ENCODE measurements at regions not wholly inside any gene's neighbourhood (a gene's known extent, or its start where the extent isn't known, plus 50 kb on each side); places are given as distances from the start of the nearest gene placed in this dataset.
"Not testable (repeated sequence)": the region's sequence is repeated elsewhere in the genome, so short reads cannot be mapped to it uniquely, and the experiment has no call there.

GRCh38 chr12:47610686-47611252 lies 95.1 kb downstream of the RPAP3 start:
- DNase-seq (ENCODE audit: low read depth in 4 of 4, low spot score in 2 of 4): no peak

GRCh38 chr12:47609806-47610205 lies 96.0 kb downstream of the RPAP3 start:
- DNase-seq (ENCODE audit: low read depth in 4 of 4, low spot score in 2 of 4): no peak

- DNase-seq (ENCODE audit: low read depth in 4 of 4, low spot score in 2 of 4): not testable (repeated sequence)
Measured at GRCh38 chr12:47608671-47609070, 97.2 kb downstream of the RPAP3 start.

GRCh38 chr12:47604221-47604873 lies 101.5 kb downstream of the RPAP3 start:
- DNase-seq (ENCODE audit: low read depth in 4 of 4, low spot score in 2 of 4): no peak

GRCh38 chr12:47602949-47603558 lies 102.8 kb downstream of the RPAP3 start:
- DNase-seq (ENCODE audit: low read depth in 4 of 4, low spot score in 2 of 4): no peak

- DNase-seq (ENCODE audit: low read depth in 4 of 4, low spot score in 2 of 4): peak in 1 of 4 donors; percentile 19
Measured at GRCh38 chr12:47602325-47602724, 103.5 kb downstream of the RPAP3 start.

GRCh38 chr12:47601071-47601470 lies 104.8 kb downstream of the RPAP3 start:
- DNase-seq (ENCODE audit: low read depth in 4 of 4, low spot score in 2 of 4): no peak

DNA sequence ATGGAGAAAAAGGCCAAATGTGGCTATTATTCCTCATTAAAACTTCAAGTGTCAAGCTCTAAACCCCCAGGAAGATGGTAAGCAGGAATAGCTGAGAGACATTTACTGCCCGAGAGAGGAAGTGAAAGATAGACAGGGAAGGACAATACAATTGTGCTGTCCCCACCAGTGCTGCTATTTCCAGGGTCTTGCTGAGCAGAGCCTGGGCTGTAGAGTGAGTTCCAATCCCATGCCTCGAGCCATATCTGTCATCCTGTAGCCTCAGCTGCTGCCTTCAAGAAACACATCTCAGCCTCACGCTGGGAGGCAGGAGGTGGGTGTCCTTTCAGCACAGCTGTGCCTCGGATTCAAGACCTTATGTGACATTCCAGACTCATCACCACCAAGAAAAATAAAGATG lies 114.0 kb downstream of the RPAP3 start:
- DNase-seq (ENCODE audit: low read depth in 4 of 4, low spot score in 2 of 4): no peak

GRCh38 chr12:47591361-47591791 lies 114.5 kb downstream of the RPAP3 start:
- DNase-seq (ENCODE audit: low read depth in 4 of 4, low spot score in 2 of 4): peak in 3 of 4 donors; percentile 29 to 40 (median 32)

GRCh38 chr12:47590771-47591360 lies 115.0 kb downstream of the RPAP3 start:
- DNase-seq (ENCODE audit: low read depth in 4 of 4, low spot score in 2 of 4): peak in 3 of 4 donors; percentile 17 to 19 (median 19)

DNA sequence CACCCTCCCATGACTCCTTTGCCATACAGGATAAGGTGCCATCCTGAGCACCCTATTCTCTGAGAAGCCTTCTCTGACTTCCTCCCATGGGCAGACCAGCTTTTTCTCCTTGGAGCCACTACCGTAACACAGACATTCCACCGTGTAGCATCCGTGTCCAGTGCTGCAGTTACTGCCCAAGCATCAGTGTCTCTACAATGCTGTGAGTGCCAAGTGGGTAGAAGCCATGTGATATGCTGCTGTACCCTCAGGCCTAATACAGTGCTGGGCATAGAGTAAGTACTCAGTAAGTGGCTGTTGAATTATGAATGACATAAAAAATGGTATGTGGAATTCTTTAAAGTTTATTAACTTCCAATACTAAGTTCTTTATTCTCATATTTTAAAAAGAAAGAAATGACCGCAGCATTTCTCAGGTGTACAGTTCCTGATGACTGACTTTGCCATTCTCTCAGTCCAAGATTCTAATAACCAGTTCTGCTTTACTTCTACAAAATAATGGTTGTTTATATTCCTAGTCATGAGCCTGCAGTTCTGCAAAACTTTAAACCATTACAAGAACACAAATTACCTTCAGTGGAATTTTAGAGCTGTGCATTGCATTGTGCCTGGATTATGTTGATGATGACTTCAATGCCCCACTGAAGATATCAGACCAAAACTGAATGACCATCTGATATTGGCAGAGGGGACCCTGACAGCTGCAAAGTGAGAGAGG lies 118.7 kb downstream of the RPAP3 start:
- no peak for DNase-seq (ENCODE audit: low read depth in 4 of 4, low spot score in 2 of 4)

DNA sequence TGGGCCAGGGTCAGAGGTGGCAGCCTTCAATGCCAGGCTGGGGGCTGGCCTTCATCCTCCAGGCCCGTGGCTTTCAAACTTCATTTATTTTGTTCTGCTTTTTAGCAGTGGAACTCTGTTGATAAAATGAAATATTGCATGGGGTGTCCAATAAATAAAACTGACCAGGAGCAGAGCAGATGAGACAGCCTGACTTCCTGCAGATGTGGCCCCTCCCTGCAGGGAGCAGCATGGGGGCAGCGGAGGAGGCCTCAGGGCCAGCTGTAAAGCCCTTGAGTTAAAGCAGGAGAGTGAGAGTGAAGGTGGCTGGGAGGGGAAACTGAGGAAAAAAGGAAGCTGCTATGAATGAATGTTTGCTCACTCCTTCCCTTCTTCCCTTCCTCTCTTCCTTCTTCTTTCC lies 120.3 kb downstream of the RPAP3 start:
- DNase-seq (ENCODE audit: low read depth in 4 of 4, low spot score in 2 of 4): no peak

DNA sequence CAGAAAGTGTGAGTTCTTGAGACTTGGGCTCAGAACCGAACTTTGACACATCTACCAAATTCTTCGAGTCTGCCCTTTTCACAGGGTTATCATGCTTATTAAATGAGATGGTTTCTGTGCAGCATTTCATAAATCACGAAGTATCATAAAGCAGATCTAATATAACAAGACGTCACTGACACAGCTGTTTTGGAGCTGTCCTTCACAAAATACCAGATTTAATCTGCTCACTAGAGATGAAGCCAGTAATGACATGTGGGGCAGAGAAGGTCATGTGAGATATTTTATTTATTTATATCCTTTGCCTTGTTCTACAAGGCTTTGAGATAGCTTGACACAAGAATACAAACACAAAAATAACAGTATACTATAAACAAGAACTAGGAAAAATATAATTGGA lies 127.0 kb downstream of the RPAP3 start:
- no peak for DNase-seq (ENCODE audit: low read depth in 4 of 4, low spot score in 2 of 4)

DNA sequence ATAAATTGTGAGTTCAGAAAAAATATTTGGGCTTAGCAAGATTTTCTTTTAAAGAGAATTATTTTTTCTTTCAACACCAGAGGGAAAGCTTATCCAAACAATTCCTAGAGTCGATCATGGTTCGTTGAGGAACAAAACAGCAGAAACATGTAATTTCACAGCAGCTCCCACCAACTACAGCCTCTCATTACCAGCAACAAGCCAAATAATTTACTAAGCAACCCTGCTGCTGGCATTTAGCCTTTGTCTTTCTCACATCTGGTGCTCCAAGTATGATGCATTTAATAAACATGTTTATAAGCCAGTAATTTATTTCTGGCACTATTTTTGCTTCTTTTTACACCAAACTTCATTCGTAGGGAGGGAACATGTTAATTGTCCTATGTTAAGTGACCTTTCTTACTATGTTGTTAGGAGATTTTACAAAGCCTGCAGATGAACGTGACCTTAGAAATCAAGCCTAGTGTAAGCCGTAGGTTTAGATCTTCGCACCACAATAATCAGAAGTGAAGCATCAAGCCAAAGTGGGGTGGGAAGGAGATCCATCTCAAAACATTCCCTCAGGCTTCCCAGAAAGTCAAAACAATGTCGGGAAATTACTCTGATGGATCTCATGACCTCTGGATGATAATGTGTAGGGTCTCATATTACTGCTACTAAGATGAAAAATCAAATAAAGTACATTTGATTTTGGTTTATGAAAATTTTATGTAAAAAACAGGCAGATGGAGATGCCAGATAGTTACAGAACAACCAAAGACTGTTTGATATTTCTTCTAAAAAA lies 128.4 kb downstream of the RPAP3 start:
- DNase-seq (ENCODE audit: low read depth in 4 of 4, low spot score in 2 of 4): no peak

DNA sequence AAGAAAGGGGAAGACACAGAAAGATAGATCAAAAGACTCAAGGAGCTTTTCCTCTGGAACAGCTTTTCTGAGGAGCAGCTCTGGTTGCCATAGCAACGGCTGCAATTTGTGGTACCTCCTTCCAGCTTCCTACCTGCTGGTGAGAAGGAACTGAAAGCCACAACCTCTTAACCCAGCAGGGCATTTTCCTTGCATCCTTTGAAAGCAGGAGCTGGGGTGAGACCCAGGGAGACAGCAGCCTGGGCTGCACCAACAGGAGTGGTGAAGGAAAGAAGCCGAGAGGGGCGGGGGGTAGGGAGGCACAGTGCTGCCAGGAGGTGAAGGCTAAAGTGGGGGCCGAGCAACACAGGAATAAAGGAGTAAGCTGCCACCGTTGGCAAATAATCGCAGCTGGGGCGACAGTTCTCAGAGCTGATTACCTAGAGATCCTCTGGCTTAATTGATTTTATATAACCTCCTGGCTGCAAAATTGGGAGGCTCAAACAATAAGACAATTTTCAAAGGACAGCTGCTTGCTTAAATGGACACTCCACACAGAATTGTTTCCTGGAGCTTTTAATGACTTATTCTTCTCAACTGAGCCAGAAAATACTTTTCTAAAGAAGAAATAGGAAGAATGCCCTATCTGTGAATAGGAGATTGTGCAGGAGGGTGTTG lies 129.4 kb downstream of the RPAP3 start:
- DNase-seq (ENCODE audit: low read depth in 4 of 4, low spot score in 2 of 4): no peak

DNA sequence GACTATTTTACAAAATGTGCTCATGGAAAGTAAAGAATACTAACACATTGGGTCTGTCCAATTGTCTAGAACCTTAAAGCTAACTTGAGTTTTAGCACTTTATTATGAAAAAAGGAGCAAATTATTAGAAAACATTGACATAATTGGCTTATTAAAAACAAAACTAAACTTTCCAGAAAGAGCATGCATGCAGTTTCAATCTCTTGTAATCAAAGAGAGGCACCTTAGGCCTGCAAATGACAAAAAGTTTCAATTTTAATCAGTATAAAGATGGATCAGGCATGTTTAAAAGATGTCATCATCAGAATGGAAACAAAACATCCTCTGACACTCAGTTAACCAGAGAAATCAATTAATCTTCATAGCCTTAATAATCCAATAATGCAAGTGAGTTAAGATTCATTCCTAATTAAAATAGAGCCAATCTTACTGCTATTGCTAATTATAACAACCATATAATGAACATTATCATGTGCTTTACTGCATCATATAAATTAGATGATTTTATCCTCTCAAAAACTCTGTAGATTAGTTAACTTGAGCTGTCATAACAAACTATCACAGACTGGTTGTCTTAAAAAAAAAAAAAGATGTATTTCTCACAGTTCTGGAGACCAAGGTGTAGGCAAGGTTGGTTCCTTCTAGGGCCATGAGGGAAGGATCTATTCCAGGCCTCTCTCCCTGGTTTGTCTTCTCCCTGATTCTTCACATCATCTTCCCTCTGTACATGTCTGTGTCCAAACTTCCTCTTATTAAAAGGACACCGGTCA lies 131.4 kb downstream of the RPAP3 start:
- DNase-seq (ENCODE audit: low read depth in 4 of 4, low spot score in 2 of 4): no peak

GRCh38 chr12:47573146-47573659 lies 132.6 kb downstream of the RPAP3 start:
- DNase-seq (ENCODE audit: low read depth in 4 of 4, low spot score in 2 of 4): no peak

GRCh38 chr12:47570151-47570550 lies 135.7 kb downstream of the RPAP3 start:
- no peak for DNase-seq (ENCODE audit: low read depth in 4 of 4, low spot score in 2 of 4)

DNA sequence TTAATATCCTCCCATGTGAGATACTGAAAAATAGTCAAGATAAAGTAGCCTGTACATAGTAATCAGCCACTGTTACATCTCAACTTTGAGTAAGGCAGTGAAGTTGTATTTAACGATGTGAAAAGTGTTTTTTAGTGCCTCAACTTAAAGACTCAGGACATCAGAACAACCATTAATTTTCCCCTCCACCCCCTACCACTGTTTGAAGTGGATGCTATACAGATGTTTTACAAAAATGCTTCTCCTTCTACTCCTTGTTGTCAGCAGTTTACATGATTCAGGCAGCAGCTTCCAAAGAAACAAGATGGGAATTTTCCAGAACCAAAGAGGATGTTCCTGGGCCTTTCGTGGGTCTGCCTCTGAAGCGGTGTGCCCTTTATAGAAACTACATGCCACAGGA lies 143.6 kb downstream of the RPAP3 start:
- no peak for DNase-seq (ENCODE audit: low read depth in 4 of 4, low spot score in 2 of 4)
